Activated T-helper 1 cell treated with anti-CD3 and anti-CD28 coated beads, Interleukin-12 subunit alpha, Interleukin-12 subunit beta, Interleukin-2, Interleukin-4 antibody, amounts not matched to agents 30 ng/mL and 10 ng/mL and 1 ng/mL, durations not matched to agents 14 hours and 24 hours and 36 hours (primary cell): ENCODE measurements at regions not wholly inside any gene's neighbourhood (a gene's known extent, or its start where the extent isn't known, plus 50 kb on each side); places are given as distances from the start of the nearest gene placed in this dataset.

Source experiments
- DNase-seq: peaks from one replicate; pipeline ENCODE4 v3.0.0; 2021; ENCODE audit warnings: low spot score
- H3K27ac Mint-ChIP-seq: one replicate; pipeline ENCODE4 v1.8.0; 2021; ENCODE audit warnings: mild to moderate bottlenecking, mixed read lengths
- H3K27me3 Mint-ChIP-seq: one replicate; pipeline ENCODE4 v1.8.0; 2022; ENCODE audit warnings: mild to moderate bottlenecking, moderate library complexity, mixed read lengths; ENCODE audit not compliant: insufficient read depth
- H3K36me3 Mint-ChIP-seq: one replicate; pipeline ENCODE4 v1.8.0; 2021; ENCODE audit warnings: low read depth, mixed read lengths
- H3K4me1 Mint-ChIP-seq: one replicate; pipeline ENCODE4 v1.8.0; 2021; ENCODE audit warnings: low read depth, mixed read lengths
- H3K4me3 Mint-ChIP-seq: one replicate; pipeline ENCODE4 v1.8.0; 2021; ENCODE audit warnings: mild to moderate bottlenecking, moderate library complexity, mixed read lengths
- H3K9me3 Mint-ChIP-seq: one replicate; pipeline ENCODE4 v1.8.0; 2021; ENCODE audit warnings: mixed read lengths
- intact Hi-C: fragments of 100-400 bp; cut with micrococcal nuclease; formaldehyde crosslinking; loops from one replicate; pipeline ENCODE4 v1.15.1; 2024

- intact Hi-C loops = no loop called here
Observed at GRCh38 chr2:195480121-195480520, 176.9 kb upstream of the SLC39A10 start.

GRCh38 chr2:195479407-195479806 is 177.6 kb upstream of the SLC39A10 start:
- Mint-ChIP-seq H3K9me3 (peaks cover 41% of the 10 kb centered on the region), H3K4me1 (peaks cover 51% of the 10 kb centered on the region), H3K27me3 (no peaks in the 10 kb centered on the region), H3K4me3 (no peak overlapping the region), H3K27ac (no peak overlapping the region), H3K36me3 (peaks cover 32% of the 10 kb centered on the region)
- no peak for DNase-seq
- intact Hi-C loops = no loop called here

More at GRCh38 chr2:195480121-195480520, 176.9 kb upstream of the SLC39A10 start:
- DNase-seq = no peak
- Mint-ChIP-seq H3K27ac (no peak overlapping the region), H3K4me1 (peaks cover 58% of the 10 kb centered on the region), H3K4me3 (no peak overlapping the region), H3K27me3 (no peaks in the 10 kb centered on the region), H3K36me3 (peaks cover 36% of the 10 kb centered on the region), H3K9me3 (peaks cover 47% of the 10 kb centered on the region)

GRCh38 chr2:195477996-195478382 is 179.0 kb upstream of the SLC39A10 start:
- DNase-seq = no peak
- H3K27ac Mint-ChIP-seq = peak overlapping the region; percentile 59
- H3K4me1 Mint-ChIP-seq = peaks cover 55% of the 10 kb centered on the region
- intact Hi-C loops = loop anchor here (1.0 to 2.0 kb wide), 7 partner anchors 8 to 182 kb away; partner anchors contain the start of gene SLC39A10
- peaks cover 37% of the 10 kb centered on the region for H3K9me3 Mint-ChIP-seq
- H3K27me3 Mint-ChIP-seq = no peaks in the 10 kb centered on the region
- no peak overlapping the region for H3K4me3 Mint-ChIP-seq
- peaks cover 31% of the 10 kb centered on the region for H3K36me3 Mint-ChIP-seq

- intact Hi-C loops = loop anchor here (1.0 to 2.0 kb wide), 7 partner anchors 9 to 183 kb away; partner anchors contain the start of gene SLC39A10
- Mint-ChIP-seq H3K4me1 (peaks cover 53% of the 10 kb centered on the region), H3K27me3 (no peaks in the 10 kb centered on the region), H3K9me3 (peaks cover 35% of the 10 kb centered on the region), H3K4me3 (peak overlapping the region; percentile 0), H3K36me3 (peaks cover 30% of the 10 kb centered on the region), H3K27ac (peak overlapping the region; percentile 59)
- no peak for DNase-seq
Observed at GRCh38 chr2:195477248-195477995, 179.6 kb upstream of the SLC39A10 start.

GRCh38 chr2:195475336-195475735 is 181.7 kb upstream of the SLC39A10 start:
- Mint-ChIP-seq H3K9me3 (peaks cover 19% of the 10 kb centered on the region), H3K4me3 (no peak overlapping the region), H3K27ac (no peak overlapping the region), H3K4me1 (peaks cover 40% of the 10 kb centered on the region), H3K36me3 (peaks cover 22% of the 10 kb centered on the region), H3K27me3 (no peaks in the 10 kb centered on the region)
- intact Hi-C loops = no loop called here
- no peak for DNase-seq

GRCh38 chr2:195473862-195474261 is 183.2 kb upstream of the SLC39A10 start:
- Mint-ChIP-seq H3K27me3 (no peaks in the 10 kb centered on the region), H3K4me3 (no peak overlapping the region), H3K9me3 (peaks cover 14% of the 10 kb centered on the region), H3K27ac (no peak overlapping the region), H3K4me1 (peaks cover 29% of the 10 kb centered on the region), H3K36me3 (peaks cover 14% of the 10 kb centered on the region)
- no peak for DNase-seq
- intact Hi-C loops = no loop called here

- H3K27ac Mint-ChIP-seq = no peak overlapping the region
- intact Hi-C loops = no loop called here
- H3K4me1 Mint-ChIP-seq = peaks cover 33% of the 10 kb centered on the region
- H3K36me3 Mint-ChIP-seq = peaks cover 12% of the 10 kb centered on the region
- H3K4me3 Mint-ChIP-seq = no peak overlapping the region
- DNase-seq = no peak
- H3K27me3 Mint-ChIP-seq = no peaks in the 10 kb centered on the region
- peaks cover 11% of the 10 kb centered on the region for H3K9me3 Mint-ChIP-seq
Observed at GRCh38 chr2:195472501-195473234, 184.4 kb upstream of the SLC39A10 start.

- Mint-ChIP-seq H3K36me3 (peaks cover 8% of the 10 kb centered on the region), H3K27ac (no peak overlapping the region), H3K9me3 (peaks cover 11% of the 10 kb centered on the region), H3K4me1 (peaks cover 27% of the 10 kb centered on the region), H3K27me3 (no peaks in the 10 kb centered on the region), H3K4me3 (no peak overlapping the region)
- intact Hi-C loops = no loop called here
- no peak for DNase-seq
Observed at GRCh38 chr2:195471807-195472206, 185.2 kb upstream of the SLC39A10 start.

- Mint-ChIP-seq H3K4me1 (peaks cover 27% of the 10 kb centered on the region), H3K36me3 (peaks cover 8% of the 10 kb centered on the region), H3K4me3 (no peak overlapping the region), H3K27me3 (no peaks in the 10 kb centered on the region), H3K27ac (no peak overlapping the region), H3K9me3 (peaks cover 11% of the 10 kb centered on the region)
- DNase-seq = no peak
- intact Hi-C loops = no loop called here
Observed at GRCh38 chr2:195471163-195471562, 185.9 kb upstream of the SLC39A10 start.

GRCh38 chr2:195470622-195471021 is 186.4 kb upstream of the SLC39A10 start:
- Mint-ChIP-seq H3K27me3 (no peaks in the 10 kb centered on the region), H3K4me3 (no peak overlapping the region), H3K9me3 (peaks cover 17% of the 10 kb centered on the region), H3K4me1 (peaks cover 27% of the 10 kb centered on the region), H3K36me3 (peaks cover 12% of the 10 kb centered on the region), H3K27ac (no peak overlapping the region)
- intact Hi-C loops = no loop called here
- no peak for DNase-seq

GRCh38 chr2:195468771-195469170 is 188.3 kb upstream of the SLC39A10 start:
- Mint-ChIP-seq H3K27ac (no peak overlapping the region), H3K4me3 (no peak overlapping the region)
- intact Hi-C loops = loop anchor here (2.0 kb wide), 1 partner anchor 14 kb away; no protein-coding TSS in a partner anchor

GRCh38 chr2:195466427-195466826 is 190.6 kb upstream of the SLC39A10 start:
- Mint-ChIP-seq H3K4me1 (peaks cover 22% of the 10 kb centered on the region), H3K27me3 (no peaks in the 10 kb centered on the region), H3K4me3 (no peak overlapping the region), H3K9me3 (peaks cover 28% of the 10 kb centered on the region), H3K36me3 (peaks cover 15% of the 10 kb centered on the region), H3K27ac (no peak overlapping the region)
- intact Hi-C loops = loop anchor here (1.0 kb wide), 1 partner anchor 11 kb away; no protein-coding TSS in a partner anchor
- no peak for DNase-seq

More at GRCh38 chr2:195468771-195469170, 188.3 kb upstream of the SLC39A10 start:
- DNase-seq = no peak
- Mint-ChIP-seq H3K36me3 (peaks cover 14% of the 10 kb centered on the region), H3K4me1 (peaks cover 21% of the 10 kb centered on the region), H3K27me3 (no peaks in the 10 kb centered on the region), H3K9me3 (peaks cover 21% of the 10 kb centered on the region)

- peaks cover 29% of the 10 kb centered on the region for H3K9me3 Mint-ChIP-seq
- intact Hi-C loops = no loop called here
- H3K27ac Mint-ChIP-seq = no peak overlapping the region
- H3K36me3 Mint-ChIP-seq = peaks cover 12% of the 10 kb centered on the region
- H3K4me3 Mint-ChIP-seq = no peak overlapping the region
- peaks cover 20% of the 10 kb centered on the region for H3K4me1 Mint-ChIP-seq
- H3K27me3 Mint-ChIP-seq = no peaks in the 10 kb centered on the region
- no peak for DNase-seq
Observed at GRCh38 chr2:195461010-195461409, 196.0 kb upstream of the SLC39A10 start.
